GM15510 (cell line): ENCODE measurements at regions not wholly inside any gene's neighbourhood (a gene's known extent, or its start where the extent isn't known, plus 50 kb on each side); places are given as distances from the start of the nearest gene placed in this dataset.

Experiments used
- POLR2A ChIP-seq: IDR thresholded peaks from 3 replicates; pipeline ENCODE4 v1.6.1; 2011; ENCODE audit warnings: borderline replicate concordance; ENCODE audit not compliant: insufficient read length; ENCODE audit errors: extremely low read depth

DNA sequence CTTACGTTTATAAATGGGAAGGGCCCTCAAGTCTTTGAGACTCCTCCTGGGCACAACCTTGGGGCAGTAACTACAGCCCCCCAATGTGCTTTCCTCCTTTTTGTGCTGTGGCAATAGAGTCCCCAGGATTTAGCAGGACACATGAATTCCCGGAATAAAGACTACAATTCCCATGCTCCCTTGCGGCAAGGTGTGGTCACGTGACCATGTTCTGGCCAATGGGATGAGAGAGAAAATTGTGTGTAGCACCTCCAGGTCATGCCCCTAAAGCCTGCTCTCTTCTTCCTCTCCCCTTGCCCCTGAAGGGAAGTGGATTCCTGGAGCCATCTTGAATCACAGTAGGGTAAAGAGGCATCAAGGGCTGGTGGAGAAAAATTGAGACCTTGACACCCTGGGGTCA, 295.1 kb upstream of the SFSWAP start:
- TF ChIP-seq POLR2A: no peak

DNA sequence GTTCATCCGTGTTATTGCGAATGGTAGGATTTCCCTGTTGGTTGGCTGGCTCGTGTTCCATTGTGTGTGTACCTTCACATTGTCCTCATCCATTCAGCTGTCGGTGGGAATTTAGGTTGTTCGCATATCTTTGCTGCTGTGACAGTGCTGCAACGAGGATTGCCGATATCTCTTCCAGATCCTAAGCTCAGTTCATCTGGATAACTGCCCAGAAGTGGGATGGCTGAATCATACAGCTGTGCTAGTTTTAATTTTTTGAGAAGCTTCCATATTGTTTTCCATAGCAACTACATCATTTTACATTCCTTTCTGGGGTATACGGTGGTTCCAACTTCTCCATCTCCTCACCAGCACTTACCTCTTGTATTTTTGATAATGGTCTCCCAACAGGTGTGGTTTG, 292.8 kb upstream of the SFSWAP start:
- no peak for TF ChIP-seq POLR2A

DNA sequence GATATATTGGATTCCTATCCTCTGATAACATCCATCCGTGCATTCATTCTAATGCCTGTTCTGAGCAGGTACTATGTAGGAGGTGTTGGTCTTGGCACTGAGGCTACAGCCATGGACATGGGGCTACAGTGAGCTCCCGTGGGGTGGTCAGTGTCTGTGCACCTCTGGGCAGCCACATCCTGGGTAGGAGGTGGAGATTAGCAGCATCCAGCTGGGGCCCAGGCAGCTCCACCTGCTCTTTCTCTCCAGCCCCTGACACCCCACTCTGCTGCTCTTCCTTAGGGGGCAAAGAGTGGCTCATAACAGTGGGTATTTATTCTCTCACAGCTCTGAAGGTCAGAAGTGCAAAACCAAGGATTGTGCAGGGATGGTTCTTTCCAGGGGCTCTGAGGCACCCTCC, 292.0 kb upstream of the SFSWAP start:
- TF ChIP-seq POLR2A: no peak

DNA sequence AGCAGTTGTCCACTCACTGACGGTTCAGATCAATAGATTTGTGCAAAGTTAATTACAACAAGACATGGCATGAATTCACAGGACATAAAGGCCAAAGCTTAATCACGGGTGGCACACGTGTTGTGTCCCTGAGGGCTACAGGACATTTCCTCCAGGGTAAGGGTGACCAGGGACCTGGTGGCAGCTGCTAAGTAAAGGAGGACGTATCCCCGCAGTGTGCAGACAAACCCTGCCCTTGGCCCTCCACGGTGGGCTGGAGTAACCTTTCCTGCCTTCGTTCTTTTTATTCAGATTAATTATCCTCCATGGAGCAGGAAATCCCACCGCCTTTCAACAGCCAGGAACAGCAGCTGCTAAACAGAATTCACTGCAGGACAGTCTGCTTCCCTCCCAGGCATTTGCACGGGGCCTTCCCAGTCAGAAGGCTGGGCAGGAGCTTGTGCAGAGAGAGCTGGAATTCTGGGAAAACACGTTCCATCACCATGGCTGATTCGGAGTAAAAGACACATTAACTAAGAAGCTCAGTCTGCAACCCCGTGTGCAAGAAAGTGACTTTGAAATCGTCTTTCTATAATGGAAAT, 289.9 kb upstream of the SFSWAP start:
- TF ChIP-seq POLR2A: no peak

DNA sequence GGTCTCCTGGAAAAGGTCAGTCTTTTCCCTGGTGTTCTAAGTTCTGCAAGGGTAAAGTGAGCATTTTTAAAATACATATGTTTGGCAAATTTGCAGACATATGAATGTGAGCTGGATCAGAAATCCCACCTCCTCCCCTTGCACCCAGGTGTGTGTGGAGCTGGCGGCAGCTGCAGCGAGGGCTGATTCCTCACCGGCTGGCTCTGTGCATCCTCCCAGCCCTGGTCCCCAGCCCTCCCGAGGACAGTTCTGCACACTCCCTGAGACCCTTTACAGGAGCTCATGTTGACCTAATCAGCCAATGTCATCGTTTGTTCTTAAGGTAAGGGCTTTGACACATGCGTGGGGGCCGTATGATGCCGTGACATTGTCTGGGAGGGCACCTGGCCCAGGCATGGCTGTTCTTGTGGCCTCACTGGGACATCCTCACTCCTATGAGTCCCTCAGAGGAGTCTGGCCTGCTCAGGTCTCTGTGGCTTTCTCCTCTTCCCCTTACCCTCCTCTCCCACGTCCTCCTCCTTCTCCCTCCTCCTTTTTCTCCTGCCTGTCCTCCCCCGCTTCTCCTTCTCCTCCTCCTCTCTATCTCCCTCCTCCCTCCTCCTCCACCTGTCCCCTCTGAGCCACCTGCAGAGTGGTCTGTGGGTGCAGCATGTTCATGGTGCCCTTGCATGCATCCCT, 289.2 kb upstream of the SFSWAP start:
- no peak for TF ChIP-seq POLR2A

DNA sequence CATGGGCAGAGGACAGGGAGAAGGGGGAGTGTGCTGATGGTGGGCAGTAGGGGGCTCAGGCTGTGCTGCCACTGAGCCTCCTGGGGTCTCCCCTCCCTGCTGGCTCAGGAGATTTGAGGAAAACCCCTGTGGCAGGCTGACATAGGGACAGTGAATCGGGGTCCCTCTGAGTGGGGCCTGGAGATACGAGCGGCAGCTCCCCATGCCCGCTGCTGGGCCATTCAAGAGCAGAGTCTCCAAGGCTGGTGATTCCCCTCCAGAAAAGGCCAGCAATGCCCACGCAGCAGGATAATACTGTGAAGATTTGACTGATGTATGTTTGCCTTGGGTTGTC, 288.7 kb upstream of the SFSWAP start:
- no peak for TF ChIP-seq POLR2A

DNA sequence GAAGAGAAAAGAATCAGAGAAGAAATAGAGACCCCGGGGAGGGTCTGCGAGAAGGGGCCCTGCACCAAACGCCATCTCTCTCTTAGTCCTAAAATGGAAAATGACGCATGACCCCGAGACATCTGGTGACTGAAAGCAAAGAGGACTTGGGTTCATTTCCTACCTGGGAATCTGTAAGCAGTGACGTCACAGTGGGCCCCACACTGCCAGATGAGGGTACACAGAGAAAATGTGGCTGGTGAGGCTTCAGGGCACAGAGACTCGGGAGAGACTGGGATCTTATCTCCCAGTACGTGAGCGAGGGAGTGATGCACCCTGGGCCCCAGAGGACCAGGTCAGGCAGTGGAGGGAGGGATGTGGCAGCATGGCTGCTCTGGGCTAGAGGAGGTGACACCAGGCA, 288.1 kb upstream of the SFSWAP start:
- no peak for TF ChIP-seq POLR2A

DNA sequence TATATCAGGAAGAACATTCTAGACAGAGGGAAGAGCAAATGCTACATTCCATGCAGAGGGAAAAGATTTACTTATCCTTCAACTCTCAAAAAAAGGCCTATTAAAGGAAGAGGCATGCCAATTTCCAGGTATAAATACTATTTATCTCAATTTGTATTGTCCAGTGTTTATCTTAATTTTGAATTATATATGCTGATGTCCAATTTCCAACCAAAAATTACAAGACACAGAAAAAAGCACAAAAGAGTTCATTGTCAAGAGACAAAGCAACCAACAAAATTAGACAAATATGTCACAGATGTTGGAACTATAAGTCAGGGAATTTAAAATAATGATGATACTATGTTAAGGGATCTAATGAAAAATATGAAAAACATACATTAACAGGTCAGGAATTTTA, 286.6 kb upstream of the SFSWAP start:
- TF ChIP-seq POLR2A: no peak

DNA sequence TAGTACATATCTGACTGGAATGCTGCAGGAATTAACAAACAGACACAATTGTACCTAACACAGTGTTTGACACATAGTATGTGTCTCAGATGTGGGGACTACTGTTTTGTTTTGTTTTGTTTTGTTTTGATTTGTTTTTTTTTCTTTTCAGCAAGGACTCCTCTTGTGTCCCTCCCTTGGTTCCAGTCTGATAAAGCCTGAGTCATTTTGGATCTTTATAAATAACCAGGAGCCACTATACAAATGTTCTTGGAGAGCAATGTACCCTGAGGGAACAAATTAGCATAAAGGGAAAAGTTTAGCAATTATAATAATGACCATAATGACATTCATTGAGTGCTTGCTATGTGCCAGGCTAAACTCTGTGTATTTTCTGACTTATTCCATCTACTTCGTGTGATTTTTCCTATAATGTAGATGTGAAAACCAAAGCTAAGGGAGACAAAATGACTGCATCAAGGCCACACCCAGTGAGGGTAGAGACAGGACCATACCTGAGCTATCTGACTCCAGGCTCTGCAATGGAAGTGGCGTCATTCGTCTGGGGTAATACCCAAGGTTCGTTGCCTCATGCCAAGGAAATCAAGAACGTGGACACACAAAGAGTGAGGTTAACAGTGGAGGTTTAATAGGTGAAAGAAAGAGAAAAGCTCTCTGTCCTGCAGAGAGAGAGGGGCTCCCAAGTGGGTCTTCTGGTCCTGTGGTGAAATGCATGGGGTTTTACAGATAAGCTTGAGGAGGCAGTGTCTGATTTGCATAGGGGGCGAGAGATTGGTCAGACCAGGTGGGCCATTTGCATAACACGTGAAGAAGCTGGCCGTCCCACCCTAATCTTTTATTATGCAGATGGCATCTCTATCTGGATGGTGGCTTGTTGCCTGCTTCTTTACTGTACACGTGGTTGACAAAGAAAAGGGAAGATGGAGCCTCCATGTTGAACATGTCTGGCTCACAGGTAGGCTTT, 285.5 kb upstream of the SFSWAP start:
- TF ChIP-seq POLR2A: no peak

DNA sequence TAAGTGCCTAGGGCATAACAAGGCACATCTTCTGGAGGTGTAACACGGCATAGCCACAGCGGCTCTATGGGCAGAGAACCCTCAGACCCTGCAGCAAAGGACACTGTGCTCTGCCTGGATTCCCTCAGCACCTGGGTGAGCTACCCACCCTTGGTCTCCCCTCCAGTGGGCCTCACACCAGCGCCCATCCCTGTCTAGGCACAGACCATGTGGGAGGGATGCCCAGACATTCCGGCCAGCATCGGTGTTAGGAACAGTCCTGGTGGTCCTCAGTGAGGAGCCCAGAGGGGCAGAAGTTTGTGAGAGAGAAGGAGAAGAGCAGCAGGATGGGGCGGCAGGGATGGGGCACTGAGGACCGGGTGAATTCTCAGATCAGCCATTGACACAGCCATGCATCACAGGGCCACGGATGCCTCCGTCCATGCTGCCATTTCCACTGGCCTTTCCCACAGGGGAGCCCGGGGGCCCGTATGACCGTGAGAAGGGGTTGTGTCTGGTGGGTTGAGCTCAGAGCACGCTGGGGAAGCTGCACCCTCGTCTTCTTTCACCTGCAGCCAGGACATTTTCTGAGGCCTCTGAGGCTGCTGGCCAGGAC, 282.7 kb upstream of the SFSWAP start:
- TF ChIP-seq POLR2A: no peak

DNA sequence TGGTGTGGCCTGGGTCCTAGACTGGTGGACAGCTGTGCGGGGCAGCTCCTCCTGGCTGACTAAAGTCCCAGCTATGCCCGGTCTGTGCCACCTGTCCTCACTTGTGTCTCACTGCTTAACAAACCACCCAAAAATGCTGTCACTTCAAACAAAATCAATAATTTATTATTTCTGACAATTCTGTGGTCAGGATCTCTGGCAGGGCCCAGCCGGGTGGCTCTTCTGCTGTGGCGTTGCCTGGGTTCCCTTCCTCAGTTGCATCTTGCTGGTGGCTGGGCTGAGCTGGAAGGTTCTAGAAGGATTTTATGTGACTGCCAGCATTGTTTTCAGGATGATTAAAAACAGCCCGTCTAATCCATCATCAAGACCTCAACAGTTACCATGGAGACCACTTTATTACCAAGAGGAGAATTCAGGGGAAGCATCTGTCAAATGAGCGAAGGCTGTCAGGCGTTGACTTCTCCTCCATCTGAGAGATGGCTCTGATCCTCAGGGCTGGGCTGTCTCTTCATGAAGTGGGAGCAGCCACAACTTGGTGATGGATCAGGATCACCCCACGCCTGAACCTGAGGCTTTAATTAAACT, 280.6 kb upstream of the SFSWAP start:
- TF ChIP-seq POLR2A: no peak

DNA sequence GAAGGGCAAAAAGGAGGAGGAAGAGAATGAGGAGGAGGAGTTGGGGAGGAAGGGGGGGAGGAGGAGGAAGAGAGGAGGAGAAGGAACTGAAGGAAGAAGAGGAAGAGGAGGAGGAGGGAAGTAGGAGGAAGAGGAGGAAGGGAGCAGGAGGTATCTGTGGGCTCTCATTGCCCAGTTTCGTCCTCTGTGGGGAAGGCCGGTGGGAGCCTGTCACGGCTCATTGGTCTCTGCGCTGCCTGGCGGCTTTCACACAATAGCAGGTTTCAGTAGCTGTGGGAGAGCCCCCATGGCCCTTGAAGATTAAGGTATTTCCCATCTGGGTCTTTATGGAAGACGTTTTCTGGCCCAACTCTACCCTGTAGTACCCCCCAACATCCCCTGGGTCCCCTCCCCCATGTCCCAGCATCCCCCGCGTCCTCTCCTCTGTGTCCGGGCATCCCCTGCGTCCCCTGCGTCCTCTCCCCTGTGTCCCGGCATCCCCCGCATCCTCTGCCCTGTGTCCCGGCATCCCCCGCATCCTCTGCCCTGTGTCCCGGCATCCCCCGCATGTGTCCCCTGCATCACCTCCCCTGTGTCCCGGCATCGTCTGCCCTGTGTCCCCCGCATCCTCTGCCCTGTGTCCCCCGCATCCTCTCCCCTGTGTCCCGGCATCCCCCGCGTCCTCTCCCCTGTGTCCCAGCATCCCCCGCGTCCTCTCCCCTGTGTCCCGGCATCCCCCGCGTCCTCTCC, 278.2 kb upstream of the SFSWAP start:
- TF ChIP-seq POLR2A: no peak

DNA sequence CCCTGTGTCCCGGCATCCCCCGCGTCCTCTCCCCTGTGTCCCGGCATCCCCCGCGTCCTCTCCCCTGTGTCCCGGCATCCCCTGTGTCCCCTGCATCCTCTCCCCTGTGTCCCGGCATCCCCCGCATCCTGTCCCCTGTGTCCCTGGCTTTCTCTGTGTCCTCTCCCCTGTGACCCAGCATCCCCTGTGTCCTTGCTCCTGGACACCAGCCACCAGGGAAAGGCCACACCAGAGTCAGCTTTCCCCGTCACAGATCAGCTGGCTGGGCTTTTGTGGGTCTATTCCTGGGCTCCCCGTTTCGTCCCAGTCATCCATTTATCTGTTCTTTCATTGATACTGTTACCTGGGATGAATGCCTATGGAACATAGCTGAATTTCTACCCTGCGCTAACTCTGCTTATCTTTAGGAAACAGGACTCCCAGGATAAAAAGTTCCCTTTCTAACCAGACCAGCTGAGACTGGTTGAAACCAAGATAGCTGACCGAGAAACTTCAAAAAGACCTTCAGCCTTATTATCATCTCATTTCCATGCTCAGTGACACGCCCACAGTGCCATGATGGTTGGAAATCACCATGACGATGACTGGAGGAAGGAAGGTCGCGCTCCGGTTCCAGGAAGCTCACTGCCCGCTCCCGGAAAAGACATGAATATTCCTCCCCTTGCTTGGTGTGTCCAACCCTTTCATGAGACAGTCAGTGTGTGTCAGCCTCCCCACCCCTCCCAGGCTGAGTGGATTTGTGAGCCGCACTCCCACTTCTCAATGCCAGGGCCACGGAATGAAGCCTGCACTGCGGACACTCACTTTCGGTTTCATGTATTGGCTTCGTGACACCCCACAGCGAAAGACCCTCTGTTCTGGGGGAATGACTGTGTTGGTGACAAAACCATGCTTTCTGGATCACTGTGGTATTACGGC, 276.4 kb upstream of the SFSWAP start:
- TF ChIP-seq POLR2A: no peak
